Prostate gland (tissue), 2 donors: ENCODE measurements at regions not wholly inside any gene's neighbourhood (a gene's known extent, or its start where the extent isn't known, plus 50 kb on each side); places are given as distances from the start of the nearest gene placed in this dataset.

Experiments
- CTCF ChIP-seq, 4 experiments: fragments of 200-600 bp in 2 of 4; fragments of 450-650 bp in 2 of 4; sonication (generic) in 2 of 4; IDR thresholded peaks; 1 replicate in 3 of 4; 2 replicates in 1 of 4; pipeline ENCODE4 v1.5.1; 2016 to 2019; ENCODE audit warnings: antibody characterized with exemption in 4 of 4, mild to moderate bottlenecking in 2 of 4, moderate library complexity in 2 of 4
- POLR2AphosphoS5 ChIP-seq: sonication (generic); formaldehyde crosslinking; IDR thresholded peaks from one replicate; pipeline ENCODE4 v1.6.1; 2017; ENCODE audit warnings: antibody characterized with exemption

- TF ChIP-seq CTCF (IDR thresholded peaks at IDR 0.05), result no peak
- no peak for TF ChIP-seq POLR2AphosphoS5
These were observed 946.0 kb upstream of the CHAC2 start for GRCh38 chr2:52821631-52822030.
